ENCODE measurements at regions not wholly inside any gene's neighbourhood (a gene's known extent, or its start where the extent isn't known, plus 50 kb on each side); places are given as distances from the start of the nearest gene placed in this dataset.

GRCh38 chr11:56816259-56816658 is 67.8 kb upstream of the OR9G4 start:
- TF ChIP-seq EZH2 (IDR thresholded peaks at IDR 0.05; ENCODE audit: insufficient read depth, poor library complexity, severe bottlenecking): no peak
- TF ChIP-seq EZH2phosphoT487 (IDR thresholded peaks at IDR 0.05; ENCODE audit: insufficient read depth, low read depth): no peak

Measured in GM23248 (cell line).